ENCODE measurements at regions not wholly inside any gene's neighbourhood (a gene's known extent, or its start where the extent isn't known, plus 50 kb on each side); places are given as distances from the start of the nearest gene placed in this dataset.

- TF ChIP-seq CTCF (IDR thresholded peaks at IDR 0.05; ENCODE audit: insufficient read depth, low read length) = no peak
- no peak for TF ChIP-seq POLR2AphosphoS5 (IDR thresholded peaks at IDR 0.05; ENCODE audit: low read depth)
- TF ChIP-seq GABPA (IDR thresholded peaks at IDR 0.05; ENCODE audit: low read depth) = no peak
Observed at GRCh38 chr4:97103252-97103651, 1040.0 kb downstream of the STPG2 start.

Measured in HL-60 (cell line).